SHP77 treated with DMSO at 0.1 percent for 48 hours (cell line): ENCODE measurements at regions not wholly inside any gene's neighbourhood (a gene's known extent, or its start where the extent isn't known, plus 50 kb on each side); places are given as distances from the start of the nearest gene placed in this dataset.
"Not testable (repeated sequence)": the region's sequence is repeated elsewhere in the genome, so short reads cannot be mapped to it uniquely, and the experiment has no call there.

ENCODE experiments used
- DNase-seq: peaks from one replicate; lab custom pipeline; 2025; lab: John Stamatoyannopoulos, UW

- not testable (repeated sequence) for DNase-seq
Observed at GRCh38 chr1:95297906-95298305, 63.9 kb downstream of the RWDD3 start.

GRCh38 chr1:95301091-95301490, 67.1 kb downstream of the RWDD3 start:
- no peak for DNase-seq

- no peak for DNase-seq
Observed at GRCh38 chr1:95301614-95302013, 67.6 kb downstream of the RWDD3 start.

DNA sequence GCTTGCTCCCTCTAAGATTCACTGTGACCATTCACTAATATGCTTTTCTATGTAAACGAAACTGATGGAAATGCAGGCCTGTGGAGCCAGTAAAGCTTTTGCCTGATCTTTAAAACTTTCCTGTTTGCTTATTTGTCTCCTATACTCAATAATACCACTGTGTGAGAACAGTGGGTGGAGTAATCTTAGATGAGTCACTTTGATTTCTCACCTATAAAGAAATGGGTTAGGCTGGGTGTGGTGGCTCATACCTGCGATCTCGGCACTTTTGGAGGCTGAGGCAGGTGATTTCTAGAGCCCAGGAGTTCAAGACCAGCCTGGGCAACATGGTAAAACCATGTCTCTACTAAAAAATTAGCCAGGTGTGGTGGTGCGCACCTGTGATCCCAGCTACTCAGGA, 70.8 kb downstream of the RWDD3 start:
- DNase-seq = no peak

GRCh38 chr1:95308276-95309030, 74.4 kb downstream of the RWDD3 start:
- DNase-seq = no peak

DNA sequence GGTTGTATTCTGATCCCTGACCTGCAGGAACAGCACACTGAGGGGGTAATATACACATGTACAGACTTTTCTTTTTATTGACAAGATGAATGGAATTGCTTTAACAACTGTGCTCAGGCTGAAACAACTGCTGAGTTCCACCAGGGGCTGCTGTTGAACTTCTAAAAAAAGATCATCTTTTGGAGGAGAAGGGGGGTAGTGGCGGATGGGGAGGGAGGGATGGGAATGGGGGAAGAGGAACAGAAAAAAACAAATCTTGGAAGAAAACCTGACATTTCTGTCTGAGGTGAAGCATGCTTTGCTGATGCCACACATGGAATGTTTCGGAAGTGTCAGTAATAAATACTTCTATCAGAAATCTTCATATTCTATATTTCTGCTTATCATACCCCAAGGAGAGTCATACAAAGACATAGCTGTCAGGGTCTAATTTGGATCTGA, 75.0 kb downstream of the RWDD3 start:
- no peak for DNase-seq

DNA sequence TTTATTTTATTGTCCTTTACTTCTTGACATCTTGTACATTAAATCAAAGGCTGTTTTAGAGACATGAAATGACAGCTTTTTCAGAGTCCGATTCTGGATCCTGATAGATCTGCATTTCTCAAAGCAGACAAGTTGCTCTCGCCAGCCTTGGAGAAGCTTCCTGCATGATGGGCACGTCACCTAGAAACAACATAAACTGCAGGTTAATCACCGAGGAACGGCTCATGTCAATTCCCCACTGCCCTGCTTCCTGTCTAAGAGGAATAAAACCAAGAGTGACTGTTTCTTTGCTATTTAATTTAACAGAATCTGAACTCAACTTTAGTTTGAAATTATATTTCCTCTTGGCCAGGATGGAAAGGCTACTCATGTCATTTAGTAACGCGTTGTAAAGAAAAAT, 77.0 kb downstream of the RWDD3 start:
- no peak for DNase-seq

GRCh38 chr1:95311762-95312161, 77.8 kb downstream of the RWDD3 start:
- no peak for DNase-seq

GRCh38 chr1:95312181-95312580, 78.2 kb downstream of the RWDD3 start:
- no peak for DNase-seq

DNA sequence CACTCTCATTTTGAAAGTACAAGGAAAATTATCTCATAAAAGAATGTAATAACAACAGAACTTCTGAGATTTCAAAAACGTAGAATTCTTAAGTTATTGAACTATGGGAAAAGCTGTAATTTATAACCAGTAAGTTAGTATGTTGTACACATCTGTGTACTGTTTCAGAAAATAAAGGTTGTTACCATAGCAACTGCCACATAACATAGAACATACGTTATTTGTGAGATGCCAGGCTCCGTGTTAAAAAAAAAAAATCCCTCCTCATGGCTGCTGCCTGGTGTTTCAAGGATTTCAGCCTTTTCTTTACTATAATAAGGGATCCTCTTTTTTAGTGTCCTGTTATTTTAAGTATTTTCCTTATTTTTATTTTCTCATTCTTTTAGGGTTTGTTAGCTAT, 79.5 kb downstream of the RWDD3 start:
- DNase-seq = no peak

DNA sequence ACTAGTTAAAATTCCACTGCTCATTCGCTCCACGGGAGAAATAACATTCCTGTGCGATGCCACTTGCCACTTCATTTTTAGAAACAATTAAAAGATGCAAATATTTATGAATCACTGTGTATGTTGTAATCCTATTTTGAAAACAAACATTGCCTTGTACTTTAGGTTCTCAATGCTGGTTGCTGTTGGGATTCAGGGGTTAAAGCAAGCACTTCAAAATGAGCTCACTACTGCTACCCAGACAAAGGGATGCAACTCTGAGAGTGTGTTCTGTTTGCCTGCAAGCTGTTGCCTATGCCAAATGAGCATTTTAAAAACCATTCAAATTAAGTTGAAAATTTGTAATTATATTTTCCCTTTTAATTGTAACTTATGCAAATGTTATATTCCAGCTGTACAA, 87.5 kb downstream of the RWDD3 start:
- DNase-seq = no peak

DNA sequence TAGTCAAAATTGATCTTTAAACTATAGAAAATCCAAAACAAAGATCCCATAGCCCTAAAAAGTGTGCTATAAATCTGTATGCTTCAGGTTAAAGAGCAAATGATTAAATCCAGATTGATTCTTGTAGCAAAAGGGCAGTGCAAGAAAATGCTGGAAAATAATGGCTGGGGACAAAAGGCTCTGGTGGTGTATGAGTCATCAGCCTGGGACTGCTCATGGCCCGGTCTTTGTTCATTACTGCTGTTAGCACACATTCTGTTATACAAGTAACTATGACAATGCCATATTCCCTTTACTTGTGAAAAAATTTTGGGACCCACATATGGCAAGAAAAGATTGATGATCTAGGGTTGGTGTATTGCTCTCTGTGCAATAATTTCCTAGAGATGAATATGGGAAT, 89.1 kb downstream of the RWDD3 start:
- no peak for DNase-seq

- no peak for DNase-seq
Observed at GRCh38 chr1:95325349-95325748, 91.3 kb downstream of the RWDD3 start.

GRCh38 chr1:95326023-95326422, 92.0 kb downstream of the RWDD3 start:
- no peak for DNase-seq

- no peak for DNase-seq
Observed at GRCh38 chr1:95332754-95333153, 98.7 kb downstream of the RWDD3 start.

- DNase-seq = no peak
Observed at GRCh38 chr1:95339377-95339776, 105.4 kb downstream of the RWDD3 start.

GRCh38 chr1:95340061-95340460, 106.1 kb downstream of the RWDD3 start:
- no peak for DNase-seq

- no peak for DNase-seq
Observed at GRCh38 chr1:95352767-95353166, 118.8 kb downstream of the RWDD3 start.

- DNase-seq = no peak
Observed at GRCh38 chr1:95353194-95353593, 119.2 kb downstream of the RWDD3 start.

GRCh38 chr1:95364546-95364945, 130.5 kb downstream of the RWDD3 start:
- DNase-seq = no peak

DNA sequence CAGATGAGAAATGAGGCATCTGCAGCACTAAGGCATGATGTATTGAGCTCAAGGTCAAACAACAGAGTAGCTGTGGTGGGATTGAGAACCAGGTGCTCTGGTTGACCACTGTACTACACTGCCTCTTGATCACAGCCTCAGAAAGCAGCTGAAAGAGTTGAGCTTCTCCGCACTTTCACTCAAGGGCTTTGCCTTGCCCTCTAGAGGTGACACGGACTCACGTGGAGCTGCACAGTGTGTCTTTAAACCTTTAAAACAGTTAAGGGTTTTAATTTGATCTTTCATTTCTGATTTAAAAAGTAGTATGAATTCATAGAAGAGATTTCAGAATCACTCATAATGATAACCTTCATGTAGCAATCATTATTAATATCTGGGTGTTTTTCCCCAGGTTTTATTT, 132.5 kb downstream of the RWDD3 start:
- no peak for DNase-seq

GRCh38 chr1:95368178-95368577, 134.2 kb downstream of the RWDD3 start:
- DNase-seq = no peak

DNA sequence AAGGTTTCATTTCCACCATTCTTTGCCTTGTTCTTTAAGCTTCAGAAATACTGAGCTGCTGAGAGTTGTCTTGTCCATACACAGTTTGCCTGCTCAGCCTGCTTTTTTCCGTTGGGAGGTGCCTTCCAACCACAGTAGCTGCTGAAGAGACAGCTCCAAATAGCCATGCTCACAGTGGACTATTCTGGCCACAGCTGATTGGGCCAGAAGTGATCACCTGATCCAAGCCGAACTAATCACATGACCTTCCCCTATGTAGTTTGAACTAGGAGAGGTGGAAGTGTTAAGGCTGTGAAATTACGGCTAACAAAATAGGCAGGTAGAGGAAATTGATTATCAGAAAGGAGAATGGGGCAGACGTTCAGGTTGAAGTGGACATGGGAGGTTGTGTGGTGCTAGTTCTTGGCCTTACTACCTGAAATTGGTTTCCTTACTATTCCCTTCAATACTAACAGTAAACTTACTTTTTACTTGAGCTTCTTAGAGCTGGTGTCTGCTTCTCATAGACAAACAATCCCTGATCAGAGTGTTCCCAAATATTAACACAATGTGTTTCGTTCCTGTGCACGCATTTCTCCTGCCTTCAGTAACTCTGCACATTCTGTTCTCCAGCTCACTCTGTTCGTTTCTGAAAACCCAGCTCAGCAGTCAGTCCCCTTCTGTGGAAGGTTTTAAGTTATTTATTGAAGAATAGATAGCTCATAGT, 136.1 kb downstream of the RWDD3 start:
- DNase-seq = no peak
